Heart left ventricle (tissue), 13 donors: ENCODE measurements at regions not wholly inside any gene's neighbourhood (a gene's known extent, or its start where the extent isn't known, plus 50 kb on each side); places are given as distances from the start of the nearest gene placed in this dataset.

Experiments used
- POLR2A ChIP-seq, 2 donors: fragments of 450-650 bp; IDR thresholded peaks; one replicate each; pipeline ENCODE4 v1.6.1; 2017; ENCODE audit warnings: antibody characterized with exemption in 2 of 2, mild to moderate bottlenecking in 2 of 2, moderate library complexity in 2 of 2
- TF ChIP-seq, protein P1 (sequence below), 12 donors: fragments of 200-600 bp; sonication (generic) in 4 of 12; IDR thresholded peaks; one replicate each; pipeline versions ENCODE4 v1.5.0 to v1.8.0; 2018 to 2022; ENCODE audit warnings: antibody characterized with exemption in 12 of 12, mild to moderate bottlenecking in 5 of 12
- donor health status: ischemic (EF 13 %, LVEDD 7.1; RV severe dilation, severe dysfunction).
- donor health status: DM: no; HTN: yes; CAD: no.
- donor health status: DM: no; HTN: no; CAD: no.
- donor health status: ischemic (EF 25% LVEDD 6.9; RV normal size, moderate dysfunction).
- donor health status: ischemic (EF 25% LVEDD 5.7; RV mildly dilated, moderate dysfunction).
- donor health status: ischemic (EF 35%, LVEDD 5.7; RV mildly dilated, moderate dysfunction).
- donor health status: nonischemic (EF 11% LVEDD 7.7; RV severe dilation, severe dysfunction).
- donor health status: DM: yes; HTN: yes; CAD: no.
- donor health status: PGD.
- donor health status: ischemic (EF 29% LVEDD 5.4; RV normal size, mild dysfunction).
- donor health status: nonischemic (EF 23%, LVEDD 6.1; RV moderate dilation, normal function).

DNA sequence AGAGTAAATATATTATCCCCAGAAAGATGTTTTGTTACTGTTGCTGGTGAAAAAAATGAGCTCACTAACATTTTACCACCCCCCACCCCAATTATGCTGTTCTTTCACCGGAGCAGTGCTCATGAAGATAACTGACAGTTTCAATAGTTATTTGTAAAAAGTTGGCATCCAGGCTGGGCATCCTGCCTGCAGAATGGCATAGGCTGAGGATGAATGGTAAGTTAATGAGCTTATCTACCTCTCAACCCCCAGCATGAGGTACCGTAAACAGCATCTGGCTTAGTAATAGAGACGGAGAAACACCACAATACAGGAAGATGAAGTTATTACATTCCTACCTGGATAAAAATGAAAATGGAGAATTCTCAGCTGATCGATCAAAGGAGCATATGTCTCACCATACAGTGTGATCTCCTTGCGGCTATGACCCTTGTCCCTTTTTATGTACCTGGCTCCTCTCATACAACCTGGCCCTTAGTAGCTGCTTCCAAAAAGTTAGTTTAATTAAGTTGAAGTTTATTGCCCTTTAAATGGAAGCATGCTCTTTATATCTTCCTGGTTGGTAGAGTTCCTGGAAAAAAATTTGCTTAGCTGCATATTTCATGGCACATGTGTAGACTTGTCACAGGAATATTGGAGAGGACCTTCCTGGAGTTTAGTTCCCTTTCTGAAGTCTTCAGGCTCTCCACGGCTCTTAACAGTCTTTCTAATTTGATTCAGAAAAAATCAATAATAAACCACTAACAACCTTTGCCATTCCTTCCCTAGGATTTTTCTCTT lies 61.2 kb upstream of the MPHOSPH6 start:
- TF ChIP-seq, protein P1, sequence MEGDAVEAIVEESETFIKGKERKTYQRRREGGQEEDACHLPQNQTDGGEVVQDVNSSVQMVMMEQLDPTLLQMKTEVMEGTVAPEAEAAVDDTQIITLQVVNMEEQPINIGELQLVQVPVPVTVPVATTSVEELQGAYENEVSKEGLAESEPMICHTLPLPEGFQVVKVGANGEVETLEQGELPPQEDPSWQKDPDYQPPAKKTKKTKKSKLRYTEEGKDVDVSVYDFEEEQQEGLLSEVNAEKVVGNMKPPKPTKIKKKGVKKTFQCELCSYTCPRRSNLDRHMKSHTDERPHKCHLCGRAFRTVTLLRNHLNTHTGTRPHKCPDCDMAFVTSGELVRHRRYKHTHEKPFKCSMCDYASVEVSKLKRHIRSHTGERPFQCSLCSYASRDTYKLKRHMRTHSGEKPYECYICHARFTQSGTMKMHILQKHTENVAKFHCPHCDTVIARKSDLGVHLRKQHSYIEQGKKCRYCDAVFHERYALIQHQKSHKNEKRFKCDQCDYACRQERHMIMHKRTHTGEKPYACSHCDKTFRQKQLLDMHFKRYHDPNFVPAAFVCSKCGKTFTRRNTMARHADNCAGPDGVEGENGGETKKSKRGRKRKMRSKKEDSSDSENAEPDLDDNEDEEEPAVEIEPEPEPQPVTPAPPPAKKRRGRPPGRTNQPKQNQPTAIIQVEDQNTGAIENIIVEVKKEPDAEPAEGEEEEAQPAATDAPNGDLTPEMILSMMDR (IDR thresholded peaks at IDR 0.05), result no peak
- TF ChIP-seq POLR2A (IDR thresholded peaks at IDR 0.05), result no peak
